GM23338 (cell line): ENCODE measurements at regions not wholly inside any gene's neighbourhood (a gene's known extent, or its start where the extent isn't known, plus 50 kb on each side); places are given as distances from the start of the nearest gene placed in this dataset.

Experiments used
- ATAC-seq: fragments of 200-7000 bp; cut with Tn5 transposase; 3 replicates; pipeline ENCODE4 v1.9.1; 2020
- DNase-seq: peaks from one replicate; pipeline ENCODE4 v3.0.0-alpha.2; 2015; ENCODE audit warnings: low spot score
- H2AFZ ChIP-seq: fragments of 200-600 bp; sonication (generic); 2 replicates; pipeline ENCODE4 v1.8.0; 2016; ENCODE audit warnings: antibody characterized with exemption, mild to moderate bottlenecking, moderate library complexity
- H3F3A ChIP-seq: fragments of 200-600 bp; sonication (generic); replicated peaks from 2 replicates; pipeline ENCODE4 v1.8.0; 2017; ENCODE audit warnings: antibody characterized with exemption, mixed run types, low read depth
- H3K27ac ChIP-seq: fragments of 200-600 bp; sonication (generic); 2 replicates; pipeline ENCODE4 v1.6.1; 2016; ENCODE audit warnings: low read depth
- H3K27me3 ChIP-seq: fragments of 200-600 bp; sonication (generic); 2 replicates; pipeline ENCODE4 v1.8.0; 2016; ENCODE audit warnings: mild to moderate bottlenecking, mixed run types, moderate library complexity; ENCODE audit not compliant: insufficient read depth
- H3K36me3 ChIP-seq: fragments of 200-600 bp; sonication (generic); 2 replicates; pipeline ENCODE4 v1.8.0; 2016; ENCODE audit warnings: mild to moderate bottlenecking; ENCODE audit not compliant: insufficient read depth
- H3K4me1 ChIP-seq: fragments of 200-600 bp; sonication (generic); 2 replicates; pipeline ENCODE4 v1.8.0; 2016; ENCODE audit warnings: mild to moderate bottlenecking, moderate library complexity; ENCODE audit not compliant: insufficient read depth
- H3K4me2 ChIP-seq: fragments of 200-600 bp; sonication (generic); 2 replicates; pipeline ENCODE4 v1.7.1; 2017; ENCODE audit warnings: mixed run types
- H3K4me3 ChIP-seq: fragments of 200-600 bp; sonication (generic); 2 replicates; pipeline ENCODE4 v1.6.1; 2016; ENCODE audit warnings: mixed run types
- H3K79me2 ChIP-seq: fragments of 200-600 bp; sonication (generic); replicated peaks from 2 replicates; pipeline ENCODE4 v1.8.0; 2017; ENCODE audit warnings: mild to moderate bottlenecking; ENCODE audit not compliant: insufficient read depth
- H3K9me2 ChIP-seq: fragments of 200-600 bp; sonication (generic); 2 replicates; pipeline ENCODE4 v1.8.0; 2017; ENCODE audit not compliant: insufficient read depth
- H4K20me1 ChIP-seq: fragments of 200-600 bp; sonication (generic); replicated peaks from 2 replicates; pipeline ENCODE4 v1.8.0; 2017; ENCODE audit warnings: mild to moderate bottlenecking; ENCODE audit not compliant: insufficient read depth
- H3K27ac Mint-ChIP-seq: 2 replicates; pipeline ENCODE4 v1.8.0; 2020; ENCODE audit warnings: inconsistent platforms, mild to moderate bottlenecking, moderate library complexity, mixed read lengths
- H3K27me3 Mint-ChIP-seq: 3 replicates; pipeline ENCODE4 v1.8.0; 2022; ENCODE audit warnings: low read depth, mild to moderate bottlenecking, moderate library complexity, mixed read lengths, inconsistent platforms; ENCODE audit not compliant: insufficient read depth, poor library complexity
- H3K36me3 Mint-ChIP-seq: 3 replicates; pipeline ENCODE4 v1.8.0; 2021; ENCODE audit warnings: low read depth, mild to moderate bottlenecking, inconsistent platforms, moderate library complexity, mixed read lengths
- H3K4me1 Mint-ChIP-seq: 3 replicates; pipeline ENCODE4 v1.8.0; 2020; ENCODE audit warnings: mild to moderate bottlenecking, inconsistent platforms, mixed read lengths
- H3K4me3 Mint-ChIP-seq: 3 replicates; pipeline ENCODE4 v1.8.0; 2021; ENCODE audit warnings: moderate library complexity, mild to moderate bottlenecking, inconsistent platforms, mixed read lengths
- H3K9me3 Mint-ChIP-seq: 3 replicates; pipeline ENCODE4 v1.8.0; 2020; ENCODE audit warnings: moderate library complexity, mild to moderate bottlenecking, inconsistent platforms, mixed read lengths
- CREB1 ChIP-seq: fragments of 250-450 bp; sonication (Bioruptor Pico); IDR thresholded peaks from 2 replicates; pipeline ENCODE4 v1.5.0; 2020; ENCODE audit warnings: low read depth, mild to moderate bottlenecking, moderate library complexity
- CTCF ChIP-seq, 2 experiments: fragments of 200-600 bp in 1 of 2; sonication (generic) in 1 of 2; conservative IDR thresholded peaks; 2 replicates each; pipeline versions ENCODE4 v1.5.1 to v1.6.1; 2016 to 2017; ENCODE audit warnings: antibody characterized with exemption in 2 of 2, low read depth in 2 of 2, mild to moderate bottlenecking in 2 of 2, moderate library complexity in 1 of 2
- ETS1 ChIP-seq: IDR thresholded peaks from 2 replicates; pipeline ENCODE4 v1.6.1; 2016; ENCODE audit warnings: antibody characterized with exemption
- EZH2 ChIP-seq: fragments of 200-600 bp; sonication (generic); IDR thresholded peaks from one replicate; pipeline ENCODE4 v1.8.0; 2017; ENCODE audit warnings: antibody characterized with exemption, mild to moderate bottlenecking, low read depth; ENCODE audit not compliant: unreplicated experiment
- EZH2phosphoT487 ChIP-seq: fragments of 200-600 bp; sonication (generic); IDR thresholded peaks from one replicate; pipeline ENCODE4 v1.8.1; 2018; ENCODE audit warnings: antibody characterized with exemption; ENCODE audit not compliant: unreplicated experiment
- JUNB ChIP-seq: IDR thresholded peaks from one replicate; pipeline ENCODE4 v1.6.1; 2016; ENCODE audit warnings: antibody characterized with exemption; ENCODE audit not compliant: unreplicated experiment
- NANOG ChIP-seq: IDR thresholded peaks from 2 replicates; pipeline ENCODE4 v1.6.1; 2016; ENCODE audit warnings: antibody characterized with exemption, borderline replicate concordance
- POLR2AphosphoS5 ChIP-seq: IDR thresholded peaks from 2 replicates; pipeline ENCODE4 v1.6.1; 2016; ENCODE audit warnings: antibody characterized with exemption, low read depth
- REST ChIP-seq: IDR thresholded peaks from one replicate; pipeline ENCODE4 v1.6.1; 2018; ENCODE audit warnings: antibody characterized with exemption; ENCODE audit not compliant: unreplicated experiment
- STAT1 ChIP-seq: IDR thresholded peaks from one replicate; pipeline ENCODE4 v1.6.1; 2016; ENCODE audit warnings: antibody characterized with exemption; ENCODE audit not compliant: unreplicated experiment
- ZNF114 ChIP-seq: fragments of 250-450 bp; sonication (Bioruptor Pico); IDR thresholded peaks from 2 replicates; pipeline ENCODE4 v1.5.0; 2020; ENCODE audit warnings: mild to moderate bottlenecking, moderate library complexity
- ZNF331 ChIP-seq: fragments of 250-450 bp; sonication (Bioruptor Pico); IDR thresholded peaks from 2 replicates; pipeline ENCODE4 v1.5.0; 2020; ENCODE audit warnings: low read depth, mild to moderate bottlenecking, moderate library complexity
- ZNF462 ChIP-seq: fragments of 250-450 bp; sonication (Bioruptor Pico); IDR thresholded peaks from 2 replicates; pipeline ENCODE4 v1.5.0; 2020; ENCODE audit warnings: mild to moderate bottlenecking, moderate library complexity

GRCh38 chr2:22880161-22880560 is 504.8 kb upstream of the KLHL29 start:
- Histone ChIP-seq H3F3A (no peaks in the 10 kb centered on the region; the same call in 1 of the 2 replicates), H4K20me1 (no peaks in the 10 kb centered on the region), H3K36me3 (no peaks in the 10 kb centered on the region; the same call in 1 of the 2 replicates), H3K4me1 (peaks cover 24% of the 10 kb centered on the region), H3K27me3 (no peaks in the 10 kb centered on the region), H3K4me2 (no peak overlapping the region), H3K27ac (no peak overlapping the region), H3K4me3 (no peak overlapping the region), H3K9me2 (peaks cover 4% of the 10 kb centered on the region; the same call in 1 of the 2 replicates), H3K79me2 (no peaks in the 10 kb centered on the region), H2AFZ (no peak overlapping the region)
- peaks cover 3% of the 10 kb centered on the region for H3K27me3 Mint-ChIP-seq
- TF ChIP-seq EZH2, result no peak
- TF ChIP-seq EZH2phosphoT487, result no peak
- no peak for TF ChIP-seq ZNF331 (CRISPR knock-in tag)
- no peak for TF ChIP-seq REST
- no peak for TF ChIP-seq STAT1
- no peak for TF ChIP-seq CREB1
- TF ChIP-seq JUNB, result no peak
- no peak for TF ChIP-seq CTCF (conservative IDR thresholded peaks at IDR 0.05; ENCODE audit: low read depth in 2 of 2)
- TF ChIP-seq NANOG, result no peak
- TF ChIP-seq POLR2AphosphoS5, result no peak
- TF ChIP-seq ZNF462, result no peak
- TF ChIP-seq ZNF114 (CRISPR knock-in tag), result no peak
- TF ChIP-seq ETS1, result no peak
- H3K36me3 Mint-ChIP-seq, result peaks cover 19% of the 10 kb centered on the region
- ATAC-seq (no peak), DNase-seq (no peak)
- no peak overlapping the region for H3K27ac Mint-ChIP-seq
- H3K4me3 Mint-ChIP-seq, result no peak overlapping the region
- peaks cover 14% of the 10 kb centered on the region for H3K9me3 Mint-ChIP-seq
- H3K4me1 Mint-ChIP-seq, result peaks cover 18% of the 10 kb centered on the region
